ENCODE measurements at regions not wholly inside any gene's neighbourhood (a gene's known extent, or its start where the extent isn't known, plus 50 kb on each side); places are given as distances from the start of the nearest gene placed in this dataset.
"Not testable (repeated sequence)": the region's sequence is repeated elsewhere in the genome, so short reads cannot be mapped to it uniquely, and the experiment has no call there.

GRCh38 chr3:170680593-170680992 is 94.7 kb upstream of the SLC7A14 start:
- H3K4me1 Mint-ChIP-seq (ENCODE audit: low read depth): peaks cover 13% of the 10 kb centered on the region
- TF ChIP-seq CTCF (IDR thresholded peaks at IDR 0.05): no peak
- H3K9me3 Mint-ChIP-seq: peaks cover 6% of the 10 kb centered on the region; the same call in 1 of the 2 replicates
- no peak for DNase-seq
- H3K4me3 Mint-ChIP-seq: no peak overlapping the region
- no peaks in the 10 kb centered on the region for H3K36me3 Mint-ChIP-seq (ENCODE audit: low read depth)
- H3K27me3 Mint-ChIP-seq (ENCODE audit: insufficient read depth): no peaks in the 10 kb centered on the region; the same call in 1 of the 2 replicates
- no peak overlapping the region for H3K27ac Mint-ChIP-seq

- no peak for DNase-seq
- no peak for TF ChIP-seq CTCF (IDR thresholded peaks at IDR 0.05)
- peaks cover 6% of the 10 kb centered on the region; the same call in 1 of the 2 replicates for H3K9me3 Mint-ChIP-seq
- H3K27me3 Mint-ChIP-seq (ENCODE audit: insufficient read depth): no peaks in the 10 kb centered on the region; the same call in 1 of the 2 replicates
- H3K27ac Mint-ChIP-seq: no peak overlapping the region
- H3K4me3 Mint-ChIP-seq: no peak overlapping the region
- no peaks in the 10 kb centered on the region for H3K36me3 Mint-ChIP-seq (ENCODE audit: low read depth)
- peaks cover 13% of the 10 kb centered on the region for H3K4me1 Mint-ChIP-seq (ENCODE audit: low read depth)
These were observed 93.3 kb upstream of the SLC7A14 start for GRCh38 chr3:170679190-170679589.

- peaks cover 7% of the 10 kb centered on the region for H3K36me3 Mint-ChIP-seq (ENCODE audit: low read depth)
- TF ChIP-seq CTCF (IDR thresholded peaks at IDR 0.05): no peak
- no peak overlapping the region for H3K27ac Mint-ChIP-seq
- DNase-seq: no peak
- H3K9me3 Mint-ChIP-seq: peaks cover 9% of the 10 kb centered on the region
- H3K4me3 Mint-ChIP-seq: no peak overlapping the region
- H3K27me3 Mint-ChIP-seq (ENCODE audit: insufficient read depth): no peaks in the 10 kb centered on the region
- no peaks in the 10 kb centered on the region for H3K4me1 Mint-ChIP-seq (ENCODE audit: low read depth)
These were observed 84.6 kb upstream of the SLC7A14 start for GRCh38 chr3:170670504-170670903.

GRCh38 chr3:170662986-170663385 is 77.1 kb upstream of the SLC7A14 start:
- not testable (repeated sequence) for H3K27me3 Mint-ChIP-seq (ENCODE audit: insufficient read depth); H3K4me3 Mint-ChIP-seq; DNase-seq; H3K27ac Mint-ChIP-seq; H3K4me1 Mint-ChIP-seq (ENCODE audit: low read depth); H3K9me3 Mint-ChIP-seq; H3K36me3 Mint-ChIP-seq (ENCODE audit: low read depth)

- H3K4me1 Mint-ChIP-seq (ENCODE audit: low read depth): peaks cover 10% of the 10 kb centered on the region
- no peak overlapping the region for H3K4me3 Mint-ChIP-seq
- no peaks in the 10 kb centered on the region for H3K9me3 Mint-ChIP-seq
- no peak for DNase-seq
- H3K27me3 Mint-ChIP-seq (ENCODE audit: insufficient read depth): no peaks in the 10 kb centered on the region; the same call in 1 of the 2 replicates
- TF ChIP-seq CTCF (IDR thresholded peaks at IDR 0.05): no peak
- no peak overlapping the region for H3K27ac Mint-ChIP-seq
- H3K36me3 Mint-ChIP-seq (ENCODE audit: low read depth): no peaks in the 10 kb centered on the region
These were observed 74.3 kb upstream of the SLC7A14 start for GRCh38 chr3:170660139-170660538.

GRCh38 chr3:170657312-170657711 is 71.4 kb upstream of the SLC7A14 start:
- Mint-ChIP-seq H3K27me3 (ENCODE audit: insufficient read depth) (no peaks in the 10 kb centered on the region; the same call in none of the 2 replicates), H3K27ac (no peak overlapping the region), H3K36me3 (ENCODE audit: low read depth) (no peaks in the 10 kb centered on the region), H3K4me3 (no peak overlapping the region), H3K9me3 (no peaks in the 10 kb centered on the region), H3K4me1 (ENCODE audit: low read depth) (peaks cover 10% of the 10 kb centered on the region)
- TF ChIP-seq CTCF (IDR thresholded peaks at IDR 0.05): no peak
- DNase-seq: no peak

Measured in HFFc6 (cell line).